ENCODE measurements at regions not wholly inside any gene's neighbourhood (a gene's known extent, or its start where the extent isn't known, plus 50 kb on each side); places are given as distances from the start of the nearest gene placed in this dataset.

GRCh38 chr3:187587076-187587475 is 83.1 kb downstream of the SST start:
- no peak for TF ChIP-seq EZH2phosphoT487 (conservative IDR thresholded peaks at IDR 0.05; ENCODE audit: low read length)
- H3K4me2 ChIP-seq (ENCODE audit: low read depth, low read length, poor library complexity, severe bottlenecking): no peak overlapping the region
- H3K9me3 ChIP-seq (ENCODE audit: insufficient read depth, low read length): no peaks in the 10 kb centered on the region
- no peaks in the 10 kb centered on the region for H3K27me3 ChIP-seq (ENCODE audit: low read length)
- H3K36me3 ChIP-seq (ENCODE audit: low read length): no peaks in the 10 kb centered on the region
- no peak overlapping the region for H3K4me3 ChIP-seq (ENCODE audit: insufficient read depth, low read length, poor library complexity, severe bottlenecking)
- no peaks in the 10 kb centered on the region for H4K20me1 ChIP-seq (ENCODE audit: low read depth, low read length)
- no peaks in the 10 kb centered on the region for H3K79me2 ChIP-seq (ENCODE audit: insufficient read depth, low read length)
- H3K9me2 ChIP-seq (replicated peaks; ENCODE audit: insufficient read depth, low read length): no peaks in the 10 kb centered on the region
- H3K27ac ChIP-seq (ENCODE audit: low read depth, low read length): no peak overlapping the region
- no peak overlapping the region for H3K9ac ChIP-seq (ENCODE audit: low read length)
- H2AFZ ChIP-seq (ENCODE audit: low read depth, low read length, severe bottlenecking): no peak overlapping the region
- no peaks in the 10 kb centered on the region for H3F3A ChIP-seq (ENCODE audit: insufficient read depth)

- Histone ChIP-seq H3K9me2 (replicated peaks; ENCODE audit: insufficient read depth, low read length) (no peaks in the 10 kb centered on the region), H3K4me2 (ENCODE audit: low read depth, low read length, poor library complexity, severe bottlenecking) (no peak overlapping the region), H3K36me3 (ENCODE audit: low read length) (no peaks in the 10 kb centered on the region), H4K20me1 (ENCODE audit: low read depth, low read length) (no peaks in the 10 kb centered on the region), H3K9me3 (ENCODE audit: insufficient read depth, low read length) (no peaks in the 10 kb centered on the region), H3K27ac (ENCODE audit: low read depth, low read length) (no peak overlapping the region), H3F3A (ENCODE audit: insufficient read depth) (no peaks in the 10 kb centered on the region), H3K4me3 (ENCODE audit: insufficient read depth, low read length, poor library complexity, severe bottlenecking) (no peak overlapping the region), H3K9ac (ENCODE audit: low read length) (no peak overlapping the region), H3K79me2 (ENCODE audit: insufficient read depth, low read length) (no peaks in the 10 kb centered on the region), H3K27me3 (ENCODE audit: low read length) (no peaks in the 10 kb centered on the region), H2AFZ (ENCODE audit: low read depth, low read length, severe bottlenecking) (no peak overlapping the region)
- TF ChIP-seq CTCF (IDR thresholded peaks at IDR 0.05; ENCODE audit: insufficient read depth, low read length, poor library complexity, severe bottlenecking) (no peak), EZH2phosphoT487 (conservative IDR thresholded peaks at IDR 0.05; ENCODE audit: low read length) (no peak)
Measured at GRCh38 chr3:187586226-187586625, 84.0 kb downstream of the SST start.

- Histone ChIP-seq H3K9ac (ENCODE audit: low read length) (no peak overlapping the region), H3K4me3 (ENCODE audit: insufficient read depth, low read length, poor library complexity, severe bottlenecking) (no peak overlapping the region), H3K9me3 (ENCODE audit: insufficient read depth, low read length) (no peaks in the 10 kb centered on the region), H3K9me2 (replicated peaks; ENCODE audit: insufficient read depth, low read length) (no peaks in the 10 kb centered on the region), H3K4me2 (ENCODE audit: low read depth, low read length, poor library complexity, severe bottlenecking) (no peak overlapping the region), H3K27me3 (ENCODE audit: low read length) (no peaks in the 10 kb centered on the region), H3K36me3 (ENCODE audit: low read length) (no peaks in the 10 kb centered on the region), H3K27ac (ENCODE audit: low read depth, low read length) (no peak overlapping the region), H3F3A (ENCODE audit: insufficient read depth) (no peaks in the 10 kb centered on the region), H4K20me1 (ENCODE audit: low read depth, low read length) (no peaks in the 10 kb centered on the region), H2AFZ (ENCODE audit: low read depth, low read length, severe bottlenecking) (no peak overlapping the region), H3K79me2 (ENCODE audit: insufficient read depth, low read length) (no peaks in the 10 kb centered on the region)
- TF ChIP-seq CTCF (IDR thresholded peaks at IDR 0.05; ENCODE audit: insufficient read depth, low read length, poor library complexity, severe bottlenecking) (no peak), EZH2phosphoT487 (conservative IDR thresholded peaks at IDR 0.05; ENCODE audit: low read length) (no peak)
Measured at GRCh38 chr3:187572441-187572840, 97.8 kb downstream of the SST start.

GRCh38 chr3:187571701-187572100 is 98.5 kb downstream of the SST start:
- H3K36me3 ChIP-seq (ENCODE audit: low read length): no peaks in the 10 kb centered on the region
- H3F3A ChIP-seq (ENCODE audit: insufficient read depth): no peaks in the 10 kb centered on the region
- no peak overlapping the region for H3K9ac ChIP-seq (ENCODE audit: low read length)
- TF ChIP-seq EZH2phosphoT487 (conservative IDR thresholded peaks at IDR 0.05; ENCODE audit: low read length): no peak
- no peak for TF ChIP-seq CTCF (IDR thresholded peaks at IDR 0.05; ENCODE audit: insufficient read depth, low read length, poor library complexity, severe bottlenecking)
- no peaks in the 10 kb centered on the region for H4K20me1 ChIP-seq (ENCODE audit: low read depth, low read length)
- no peaks in the 10 kb centered on the region for H3K79me2 ChIP-seq (ENCODE audit: insufficient read depth, low read length)
- H3K9me2 ChIP-seq (replicated peaks; ENCODE audit: insufficient read depth, low read length): no peaks in the 10 kb centered on the region
- H3K4me2 ChIP-seq (ENCODE audit: low read depth, low read length, poor library complexity, severe bottlenecking): no peak overlapping the region
- H2AFZ ChIP-seq (ENCODE audit: low read depth, low read length, severe bottlenecking): no peak overlapping the region
- no peaks in the 10 kb centered on the region for H3K27me3 ChIP-seq (ENCODE audit: low read length)
- no peak overlapping the region for H3K27ac ChIP-seq (ENCODE audit: low read depth, low read length)
- no peak overlapping the region for H3K4me3 ChIP-seq (ENCODE audit: insufficient read depth, low read length, poor library complexity, severe bottlenecking)
- H3K9me3 ChIP-seq (ENCODE audit: insufficient read depth, low read length): no peaks in the 10 kb centered on the region

All from SU-DHL-6 (cell line).